NCI-H1048 (cell line): ENCODE measurements at regions not wholly inside any gene's neighbourhood (a gene's known extent, or its start where the extent isn't known, plus 50 kb on each side); places are given as distances from the start of the nearest gene placed in this dataset.
"Not testable (repeated sequence)": the region's sequence is repeated elsewhere in the genome, so short reads cannot be mapped to it uniquely, and the experiment has no call there.

Experiments used
- DNase-seq: peaks from one replicate; lab custom pipeline; 2025; lab: John Stamatoyannopoulos, UW

- no peak for DNase-seq
Observed at GRCh38 chr10:84860855-84861254, 532.5 kb downstream of the CCSER2 start.

GRCh38 chr10:84862551-84862950 is 534.2 kb downstream of the CCSER2 start:
- DNase-seq, result no peak

- DNase-seq, result no peak
Observed at GRCh38 chr10:84863675-84864074, 535.3 kb downstream of the CCSER2 start.

GRCh38 chr10:84876116-84876999 is 548.0 kb downstream of the CCSER2 start:
- DNase-seq, result no peak

GRCh38 chr10:84879991-84880390 is 551.6 kb downstream of the CCSER2 start:
- no peak for DNase-seq

GRCh38 chr10:84881696-84882095 is 553.3 kb downstream of the CCSER2 start:
- DNase-seq, result not testable (repeated sequence)

GRCh38 chr10:84890706-84891105 is 562.3 kb downstream of the CCSER2 start:
- DNase-seq, result no peak

GRCh38 chr10:84891631-84892030 is 563.2 kb downstream of the CCSER2 start:
- no peak for DNase-seq

- DNase-seq, result no peak
Observed at GRCh38 chr10:84895541-84895940, 567.2 kb downstream of the CCSER2 start.

GRCh38 chr10:84896909-84897308 is 568.5 kb downstream of the CCSER2 start:
- DNase-seq, result no peak

- DNase-seq, result no peak
Observed at GRCh38 chr10:84899268-84899667, 570.9 kb downstream of the CCSER2 start.

- no peak for DNase-seq
Observed at GRCh38 chr10:84900141-84900540, 571.8 kb downstream of the CCSER2 start.

GRCh38 chr10:84901885-84902284 is 573.5 kb downstream of the CCSER2 start:
- no peak for DNase-seq

GRCh38 chr10:84902553-84902952 is 574.2 kb downstream of the CCSER2 start:
- DNase-seq, result no peak

GRCh38 chr10:84903320-84903719 is 574.9 kb downstream of the CCSER2 start:
- DNase-seq, result no peak

GRCh38 chr10:84907461-84908009 is 579.1 kb downstream of the CCSER2 start:
- no peak for DNase-seq

GRCh38 chr10:84908491-84908890 is 580.1 kb downstream of the CCSER2 start:
- no peak for DNase-seq

GRCh38 chr10:84921701-84922100 is 593.3 kb downstream of the CCSER2 start:
- DNase-seq, result no peak

GRCh38 chr10:84924131-84924530 is 595.7 kb downstream of the CCSER2 start:
- no peak for DNase-seq

GRCh38 chr10:84925495-84925894 is 597.1 kb downstream of the CCSER2 start:
- no peak for DNase-seq

- no peak for DNase-seq
Observed at GRCh38 chr10:84933402-84933801, 605.0 kb downstream of the CCSER2 start.

GRCh38 chr10:84935772-84936171 is 607.4 kb downstream of the CCSER2 start:
- no peak for DNase-seq

- DNase-seq, result no peak
Observed at GRCh38 chr10:84938117-84938905, 609.9 kb downstream of the CCSER2 start.
